Astrocyte (in vitro differentiated cells and primary cell): ENCODE measurements at regions not wholly inside any gene's neighbourhood (a gene's known extent, or its start where the extent isn't known, plus 50 kb on each side); places are given as distances from the start of the nearest gene placed in this dataset.

Experiments
- DNase-seq: peaks from one replicate; pipeline ENCODE4 v3.0.0-alpha.2; 2010; ENCODE audit warnings: low read depth
- FAIRE-seq: peaks from 2 replicates; lab custom pipeline; 2011; peaks lifted over from hg19 to GRCh38; lab: Jason Lieb, UNC
- H2AFZ ChIP-seq: 2 replicates; pipeline ENCODE4 v1.6.0; 2012; ENCODE audit warnings: low read depth, low read length, inconsistent platforms
- H3K27ac ChIP-seq: 2 replicates; pipeline ENCODE4 v1.5.1; 2011; ENCODE audit warnings: low read depth, low read length, inconsistent platforms
- H3K27me3 ChIP-seq: 2 replicates; pipeline ENCODE4 v1.6.0; 2011; ENCODE audit warnings: low read length, inconsistent platforms; ENCODE audit not compliant: insufficient read depth
- H3K36me3 ChIP-seq: 2 replicates; pipeline ENCODE4 v1.5.1; 2011; ENCODE audit warnings: low read length, inconsistent platforms; ENCODE audit not compliant: insufficient read depth
- H3K4me1 ChIP-seq: 2 replicates; pipeline ENCODE4 v1.5.1; 2011; ENCODE audit warnings: low read length, inconsistent platforms; ENCODE audit not compliant: insufficient read depth
- H3K4me2 ChIP-seq: 2 replicates; pipeline ENCODE4 v1.6.0; 2012; ENCODE audit warnings: low read length, inconsistent platforms
- H3K4me3 ChIP-seq: 2 replicates; pipeline ENCODE4 v1.5.1; 2011; ENCODE audit warnings: low read depth, mild to moderate bottlenecking, low read length, inconsistent platforms; ENCODE audit not compliant: insufficient read depth
- H3K79me2 ChIP-seq: 2 replicates; pipeline ENCODE4 v1.6.0; 2012; ENCODE audit warnings: mild to moderate bottlenecking, low read length, inconsistent platforms; ENCODE audit not compliant: insufficient read depth
- H3K9ac ChIP-seq: 2 replicates; pipeline ENCODE4 v1.6.0; 2012; ENCODE audit warnings: mild to moderate bottlenecking, low read length, inconsistent platforms
- H3K9me3 ChIP-seq: 2 replicates; pipeline ENCODE4 v1.5.1; 2012; ENCODE audit warnings: low read depth, mild to moderate bottlenecking, low read length, inconsistent platforms; ENCODE audit not compliant: insufficient read depth
- H4K20me1 ChIP-seq: 2 replicates; pipeline ENCODE4 v1.6.0; 2012; ENCODE audit warnings: low read length, inconsistent platforms; ENCODE audit not compliant: insufficient read depth
- H3K27ac Mint-ChIP-seq: one replicate; pipeline ENCODE4 v1.8.0; 2021; ENCODE audit warnings: mild to moderate bottlenecking, mixed read lengths; ENCODE audit not compliant: unreplicated experiment
- H3K27me3 Mint-ChIP-seq: one replicate; pipeline ENCODE4 v1.8.0; 2021; ENCODE audit warnings: low read depth, mixed read lengths; ENCODE audit not compliant: unreplicated experiment
- H3K36me3 Mint-ChIP-seq: one replicate; pipeline ENCODE4 v1.8.0; 2021; ENCODE audit warnings: low read depth, mixed read lengths; ENCODE audit not compliant: unreplicated experiment
- H3K4me1 Mint-ChIP-seq: one replicate; pipeline ENCODE4 v1.8.0; 2021; ENCODE audit warnings: low read depth, mixed read lengths; ENCODE audit not compliant: unreplicated experiment
- H3K4me3 Mint-ChIP-seq: one replicate; pipeline ENCODE4 v1.8.0; 2021; ENCODE audit warnings: mild to moderate bottlenecking, moderate library complexity, mixed read lengths; ENCODE audit not compliant: unreplicated experiment
- H3K9me3 Mint-ChIP-seq: one replicate; pipeline ENCODE4 v1.8.0; 2021; ENCODE audit warnings: mild to moderate bottlenecking, mixed read lengths; ENCODE audit not compliant: unreplicated experiment
- EZH2 ChIP-seq: IDR thresholded peaks from 2 replicates; pipeline ENCODE4 v1.6.1; 2012; ENCODE audit warnings: mild to moderate bottlenecking, low read length, inconsistent platforms; ENCODE audit not compliant: insufficient read depth
- TF ChIP-seq, protein P1 (sequence below): IDR thresholded peaks from 2 replicates; pipeline ENCODE4 v1.5.1; 2011; ENCODE audit warnings: low read depth, mild to moderate bottlenecking, inconsistent platforms, low read length, moderate library complexity; ENCODE audit not compliant: insufficient read depth

DNA sequence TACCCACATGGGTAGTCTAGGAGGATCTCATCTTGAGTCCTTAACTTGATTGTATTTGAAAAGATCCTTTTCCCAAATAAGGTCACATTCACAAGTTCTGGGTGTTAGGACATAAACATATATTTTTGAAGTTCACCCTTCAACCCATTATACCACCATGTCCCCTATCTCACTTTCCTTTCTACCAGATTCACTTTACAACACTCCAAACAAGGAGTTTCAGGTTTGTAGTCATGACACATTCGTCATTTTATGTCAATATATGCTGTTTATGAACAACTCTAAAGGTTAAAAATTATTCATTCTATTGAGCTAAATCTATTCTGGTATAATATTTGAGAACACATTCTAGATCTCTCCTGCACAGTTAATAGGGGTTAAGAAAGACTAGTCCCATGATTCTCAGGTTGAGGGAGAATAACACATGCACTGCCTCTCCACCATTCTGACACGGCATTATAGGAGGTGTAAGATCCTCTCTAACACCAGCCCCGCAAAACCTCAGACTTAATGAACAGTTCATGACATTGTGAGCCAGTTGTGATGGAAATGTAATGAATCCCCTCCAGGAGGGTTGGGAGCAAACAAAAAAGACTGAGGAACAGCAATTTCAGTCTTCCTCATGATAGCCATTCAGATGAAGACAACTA is 72.0 kb upstream of the PSMA6 start:
- no peak overlapping the region for H2AFZ ChIP-seq
- no peaks in the 10 kb centered on the region for H3K27me3 ChIP-seq
- H3K27ac Mint-ChIP-seq = no peak overlapping the region
- no peak for TF ChIP-seq EZH2
- TF ChIP-seq, protein P1, sequence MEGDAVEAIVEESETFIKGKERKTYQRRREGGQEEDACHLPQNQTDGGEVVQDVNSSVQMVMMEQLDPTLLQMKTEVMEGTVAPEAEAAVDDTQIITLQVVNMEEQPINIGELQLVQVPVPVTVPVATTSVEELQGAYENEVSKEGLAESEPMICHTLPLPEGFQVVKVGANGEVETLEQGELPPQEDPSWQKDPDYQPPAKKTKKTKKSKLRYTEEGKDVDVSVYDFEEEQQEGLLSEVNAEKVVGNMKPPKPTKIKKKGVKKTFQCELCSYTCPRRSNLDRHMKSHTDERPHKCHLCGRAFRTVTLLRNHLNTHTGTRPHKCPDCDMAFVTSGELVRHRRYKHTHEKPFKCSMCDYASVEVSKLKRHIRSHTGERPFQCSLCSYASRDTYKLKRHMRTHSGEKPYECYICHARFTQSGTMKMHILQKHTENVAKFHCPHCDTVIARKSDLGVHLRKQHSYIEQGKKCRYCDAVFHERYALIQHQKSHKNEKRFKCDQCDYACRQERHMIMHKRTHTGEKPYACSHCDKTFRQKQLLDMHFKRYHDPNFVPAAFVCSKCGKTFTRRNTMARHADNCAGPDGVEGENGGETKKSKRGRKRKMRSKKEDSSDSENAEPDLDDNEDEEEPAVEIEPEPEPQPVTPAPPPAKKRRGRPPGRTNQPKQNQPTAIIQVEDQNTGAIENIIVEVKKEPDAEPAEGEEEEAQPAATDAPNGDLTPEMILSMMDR = no peak
- H4K20me1 ChIP-seq = no peaks in the 10 kb centered on the region
- peaks cover 3% of the 10 kb centered on the region for H3K4me1 ChIP-seq
- H3K9me3 ChIP-seq = no peaks in the 10 kb centered on the region
- no peaks in the 10 kb centered on the region for H3K9me3 Mint-ChIP-seq
- H3K36me3 ChIP-seq = peaks cover 3% of the 10 kb centered on the region
- H3K27me3 Mint-ChIP-seq = no peaks in the 10 kb centered on the region
- no peak overlapping the region for H3K4me2 ChIP-seq
- FAIRE-seq (no peak), DNase-seq (no peak)
- H3K27ac ChIP-seq = no peak overlapping the region
- no peaks in the 10 kb centered on the region for H3K79me2 ChIP-seq
- no peak overlapping the region for H3K4me3 Mint-ChIP-seq
- H3K36me3 Mint-ChIP-seq = peaks cover 4% of the 10 kb centered on the region
- H3K4me3 ChIP-seq = no peak overlapping the region
- H3K9ac ChIP-seq = no peak overlapping the region
- H3K4me1 Mint-ChIP-seq = peaks cover 8% of the 10 kb centered on the region

- no peaks in the 10 kb centered on the region for H3K9me3 Mint-ChIP-seq
- Histone ChIP-seq H3K79me2 (no peaks in the 10 kb centered on the region), H3K36me3 (peaks cover 3% of the 10 kb centered on the region), H3K4me2 (no peak overlapping the region), H4K20me1 (no peaks in the 10 kb centered on the region), H2AFZ (no peak overlapping the region), H3K9ac (no peak overlapping the region), H3K27ac (no peak overlapping the region), H3K27me3 (no peaks in the 10 kb centered on the region), H3K9me3 (no peaks in the 10 kb centered on the region), H3K4me3 (no peak overlapping the region), H3K4me1 (no peaks in the 10 kb centered on the region)
- H3K36me3 Mint-ChIP-seq = peaks cover 4% of the 10 kb centered on the region
- H3K27ac Mint-ChIP-seq = no peak overlapping the region
- H3K4me3 Mint-ChIP-seq = no peak overlapping the region
- FAIRE-seq (no peak), DNase-seq (no peak)
- TF ChIP-seq, protein P1 = no peak
- H3K27me3 Mint-ChIP-seq = no peaks in the 10 kb centered on the region
- H3K4me1 Mint-ChIP-seq = peaks cover 7% of the 10 kb centered on the region
Measured at GRCh38 chr14:35220920-35221319, 71.3 kb upstream of the PSMA6 start.

DNA sequence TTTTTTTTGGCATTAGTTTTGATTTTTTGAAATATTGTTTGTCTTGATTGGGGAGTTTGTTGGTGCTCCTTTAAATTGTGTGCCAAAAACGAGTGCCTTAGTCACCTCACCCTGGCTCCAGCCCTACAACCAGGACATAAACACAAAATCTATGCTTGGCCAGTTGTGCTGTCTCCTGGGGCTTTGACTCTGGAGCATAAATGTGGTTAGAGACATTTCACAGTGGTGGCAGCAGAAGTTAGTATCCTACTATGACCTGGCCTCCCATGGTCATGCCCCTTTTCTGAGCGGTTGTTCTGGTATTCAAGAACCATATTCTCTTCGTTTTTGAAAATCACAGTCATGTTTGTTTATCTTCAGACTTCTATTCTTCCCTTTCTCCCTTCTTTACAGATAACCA is 70.7 kb upstream of the PSMA6 start:
- no peak overlapping the region for H3K27ac Mint-ChIP-seq
- no peak overlapping the region for H2AFZ ChIP-seq
- FAIRE-seq = no peak

More for the DNA sequence above, 70.7 kb upstream of the PSMA6 start:
- no peak overlapping the region for H3K4me3 ChIP-seq
- no peak overlapping the region for H3K27ac ChIP-seq
- no peak overlapping the region for H3K9ac ChIP-seq
- H3K79me2 ChIP-seq = no peaks in the 10 kb centered on the region
- Mint-ChIP-seq H3K36me3 (peaks cover 4% of the 10 kb centered on the region), H3K27me3 (no peaks in the 10 kb centered on the region), H3K4me3 (no peak overlapping the region), H3K9me3 (no peaks in the 10 kb centered on the region), H3K4me1 (peaks cover 7% of the 10 kb centered on the region)
- H3K36me3 ChIP-seq = peaks cover 3% of the 10 kb centered on the region
- no peaks in the 10 kb centered on the region for H3K27me3 ChIP-seq
- TF ChIP-seq, protein P1 = no peak
- TF ChIP-seq EZH2 = no peak
- DNase-seq = no peak
- H3K9me3 ChIP-seq = no peaks in the 10 kb centered on the region
- no peaks in the 10 kb centered on the region for H3K4me1 ChIP-seq
- H4K20me1 ChIP-seq = no peaks in the 10 kb centered on the region
- no peak overlapping the region for H3K4me2 ChIP-seq
